ENCODE measurements at regions not wholly inside any gene's neighbourhood (a gene's known extent, or its start where the extent isn't known, plus 50 kb on each side); places are given as distances from the start of the nearest gene placed in this dataset.

DNA sequence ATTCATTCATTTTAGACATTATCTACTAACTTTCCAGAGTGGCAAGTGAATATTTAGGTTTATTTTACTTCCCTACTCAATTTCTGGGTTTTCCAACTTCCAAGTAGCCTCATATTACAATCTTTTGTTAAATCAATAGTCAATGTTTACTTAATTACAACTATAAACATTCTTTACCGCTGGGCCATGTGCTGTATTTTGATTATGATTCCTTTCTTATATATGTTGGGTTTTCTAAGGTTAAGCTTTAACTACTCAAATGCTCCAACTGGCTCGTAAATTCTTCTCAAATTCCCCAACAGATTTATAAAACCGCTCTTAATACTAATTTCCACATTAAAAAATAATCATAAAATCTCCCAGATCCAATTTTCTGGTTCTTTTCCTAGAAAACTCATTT is 110.1 kb upstream of the ABCA1 start:
- Histone ChIP-seq H3K9ac (no peak overlapping the region), H3K27me3 (ENCODE audit: insufficient read depth) (no peaks in the 10 kb centered on the region), H3K79me2 (ENCODE audit: insufficient read depth) (no peaks in the 10 kb centered on the region), H2AFZ (ENCODE audit: low read depth) (no peak overlapping the region), H3K4me2 (no peak overlapping the region), H3K4me3 (ENCODE audit: low read depth in 2 of 2, low read length in 1 of 2) (no peak overlapping the region), H3K36me3 (replicated peaks in 1 of 2; ENCODE audit: control insufficient read depth in 1 of 2, insufficient read depth in 2 of 2, low read length in 1 of 2) (peaks cover 0 to 4% of the 10 kb centered on the region in 2 experiments), H3F3A (replicated peaks; ENCODE audit: insufficient read depth) (peaks cover 4% of the 10 kb centered on the region), H4K20me1 (ENCODE audit: insufficient read depth) (no peaks in the 10 kb centered on the region), H3K9me2 (no peaks in the 10 kb centered on the region), H3K9me3 (no peaks in the 10 kb centered on the region), H3K27ac (ENCODE audit: low read depth in 2 of 2, low read length in 1 of 2) (no peak overlapping the region), H3K4me1 (ENCODE audit: control insufficient read depth in 1 of 2, insufficient read depth in 2 of 2, low read depth in 1 of 2, low read length in 1 of 2) (no peaks in the 10 kb centered on the region)
- CTCF ChIA-PET, result interaction anchor here (0.6 to 1.3 kb wide), 4 partner anchors 10 to 230 kb away, joined by 3 read pairs; no protein-coding TSS in a partner anchor
- no peak for TF ChIP-seq FOSL2 (IDR thresholded peaks at IDR 0.05; ENCODE audit: borderline replicate concordance, low read depth)
- TF ChIP-seq, protein P1, sequence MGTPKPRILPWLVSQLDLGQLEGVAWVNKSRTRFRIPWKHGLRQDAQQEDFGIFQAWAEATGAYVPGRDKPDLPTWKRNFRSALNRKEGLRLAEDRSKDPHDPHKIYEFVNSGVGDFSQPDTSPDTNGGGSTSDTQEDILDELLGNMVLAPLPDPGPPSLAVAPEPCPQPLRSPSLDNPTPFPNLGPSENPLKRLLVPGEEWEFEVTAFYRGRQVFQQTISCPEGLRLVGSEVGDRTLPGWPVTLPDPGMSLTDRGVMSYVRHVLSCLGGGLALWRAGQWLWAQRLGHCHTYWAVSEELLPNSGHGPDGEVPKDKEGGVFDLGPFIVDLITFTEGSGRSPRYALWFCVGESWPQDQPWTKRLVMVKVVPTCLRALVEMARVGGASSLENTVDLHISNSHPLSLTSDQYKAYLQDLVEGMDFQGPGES (IDR thresholded peaks at IDR 0.05; ENCODE audit: low read depth, low read length), result no peak
- TF ChIP-seq, protein P2, sequence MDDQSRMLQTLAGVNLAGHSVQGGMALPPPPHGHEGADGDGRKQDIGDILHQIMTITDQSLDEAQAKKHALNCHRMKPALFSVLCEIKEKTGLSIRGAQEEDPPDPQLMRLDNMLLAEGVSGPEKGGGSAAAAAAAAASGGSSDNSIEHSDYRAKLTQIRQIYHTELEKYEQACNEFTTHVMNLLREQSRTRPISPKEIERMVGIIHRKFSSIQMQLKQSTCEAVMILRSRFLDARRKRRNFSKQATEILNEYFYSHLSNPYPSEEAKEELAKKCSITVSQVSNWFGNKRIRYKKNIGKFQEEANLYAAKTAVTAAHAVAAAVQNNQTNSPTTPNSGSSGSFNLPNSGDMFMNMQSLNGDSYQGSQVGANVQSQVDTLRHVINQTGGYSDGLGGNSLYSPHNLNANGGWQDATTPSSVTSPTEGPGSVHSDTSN (IDR thresholded peaks at IDR 0.05), result no peak
- TF ChIP-seq TCF12 (IDR thresholded peaks at IDR 0.05), result no peak
- no peak for TF ChIP-seq TAF1 (IDR thresholded peaks at IDR 0.05; ENCODE audit: borderline replicate concordance, low read depth, low read length)
- no peak for TF ChIP-seq EP300 (IDR thresholded peaks at IDR 0.05; ENCODE audit: borderline replicate concordance in 1 of 2, low read depth in 1 of 2, low read length in 1 of 2)
- POLR2A ChIA-PET, result no interaction called here
- 76% methylated on average over 3 of the region's 3 CpGs for WGBS (ENCODE audit: low lambda C conversion rate)
- DNase-seq, result no peak

DNA sequence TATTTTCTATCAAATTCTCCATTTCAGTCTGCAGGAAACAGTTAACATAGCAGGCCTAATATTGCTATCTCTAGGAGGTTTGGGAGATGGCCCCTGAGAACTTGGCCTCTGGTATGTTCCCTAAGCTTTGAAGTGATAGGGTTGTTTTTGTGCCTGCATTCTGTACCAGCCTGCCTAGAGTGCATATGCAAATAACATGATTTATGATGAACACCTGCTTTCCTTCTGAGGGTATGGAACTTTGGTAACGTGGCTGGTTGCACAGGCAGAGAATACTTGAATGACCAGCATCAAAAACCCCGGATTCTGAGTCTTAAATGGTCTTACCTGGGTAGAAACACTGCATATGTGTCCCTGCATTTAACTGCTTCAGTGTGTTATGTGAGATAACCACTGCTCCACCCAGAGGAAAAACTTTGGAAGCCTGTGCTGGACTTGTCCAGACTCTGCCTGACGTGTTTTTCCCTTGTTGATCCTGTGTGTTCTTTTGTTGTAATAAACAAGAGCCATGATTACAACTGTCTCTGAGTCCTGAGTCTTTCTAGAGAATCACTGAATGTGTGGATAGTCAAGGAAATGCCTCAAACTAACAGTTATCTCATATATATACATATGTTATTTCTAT is 111.3 kb upstream of the ABCA1 start:
- H3K4me1 ChIP-seq (ENCODE audit: control insufficient read depth in 1 of 2, insufficient read depth in 2 of 2, low read depth in 1 of 2, low read length in 1 of 2), result peaks cover 0 to under 1% of the 10 kb centered on the region in 2 experiments; a peak in 1 of 4 replicates
- no peaks in the 10 kb centered on the region for H3K9me3 ChIP-seq
- no peak overlapping the region for H2AFZ ChIP-seq (ENCODE audit: low read depth)
- no peaks in the 10 kb centered on the region for H4K20me1 ChIP-seq (ENCODE audit: insufficient read depth)
- no peaks in the 10 kb centered on the region for H3K27me3 ChIP-seq (ENCODE audit: insufficient read depth)
- H3K9ac ChIP-seq, result no peak overlapping the region
- H3K4me2 ChIP-seq, result no peak overlapping the region
- ChIA-PET CTCF (no interaction called here), POLR2A (no interaction called here)
- peaks cover 4% of the 10 kb centered on the region for H3F3A ChIP-seq (replicated peaks; ENCODE audit: insufficient read depth)
- 79% methylated on average over 3 of the region's 3 CpGs for WGBS (ENCODE audit: low lambda C conversion rate)
- no peak overlapping the region for H3K27ac ChIP-seq (ENCODE audit: low read depth in 2 of 2, low read length in 1 of 2)
- no peaks in the 10 kb centered on the region for H3K79me2 ChIP-seq (ENCODE audit: insufficient read depth)
- no peaks in the 10 kb centered on the region for H3K9me2 ChIP-seq
- TF ChIP-seq, protein P2 (IDR thresholded peaks at IDR 0.05), result no peak
- TF ChIP-seq YY1 (IDR thresholded peaks at IDR 0.05; ENCODE audit: low read depth) (no peak), TAF1 (IDR thresholded peaks at IDR 0.05; ENCODE audit: borderline replicate concordance, low read depth, low read length) (no peak), RFX5 (IDR thresholded peaks at IDR 0.05; ENCODE audit: low read length) (no peak), ELF1 (IDR thresholded peaks at IDR 0.05) (no peak), EP300 (IDR thresholded peaks at IDR 0.05; ENCODE audit: borderline replicate concordance in 1 of 2, low read depth in 1 of 2, low read length in 1 of 2) (no peak), GABPA (IDR thresholded peaks at IDR 0.05; ENCODE audit: low read depth) (no peak), TCF12 (IDR thresholded peaks at IDR 0.05) (no peak), RAD21 (IDR thresholded peaks at IDR 0.05; ENCODE audit: low read length) (no peak), FOXM1 (IDR thresholded peaks at IDR 0.05; ENCODE audit: low read depth) (no peak), CHD2 (IDR thresholded peaks at IDR 0.05; ENCODE audit: low read length, partially characterized antibody) (no peak), NFIC (IDR thresholded peaks at IDR 0.05; ENCODE audit: borderline replicate concordance) (no peak), MEF2A (IDR thresholded peaks at IDR 0.05; ENCODE audit: borderline replicate concordance, low read depth) (no peak), JUND (IDR thresholded peaks at IDR 0.05) (no peak), POLR2AphosphoS5 (IDR thresholded peaks at IDR 0.05; ENCODE audit: low read depth, low read length) (no peak)
- TF ChIP-seq, protein P3, sequence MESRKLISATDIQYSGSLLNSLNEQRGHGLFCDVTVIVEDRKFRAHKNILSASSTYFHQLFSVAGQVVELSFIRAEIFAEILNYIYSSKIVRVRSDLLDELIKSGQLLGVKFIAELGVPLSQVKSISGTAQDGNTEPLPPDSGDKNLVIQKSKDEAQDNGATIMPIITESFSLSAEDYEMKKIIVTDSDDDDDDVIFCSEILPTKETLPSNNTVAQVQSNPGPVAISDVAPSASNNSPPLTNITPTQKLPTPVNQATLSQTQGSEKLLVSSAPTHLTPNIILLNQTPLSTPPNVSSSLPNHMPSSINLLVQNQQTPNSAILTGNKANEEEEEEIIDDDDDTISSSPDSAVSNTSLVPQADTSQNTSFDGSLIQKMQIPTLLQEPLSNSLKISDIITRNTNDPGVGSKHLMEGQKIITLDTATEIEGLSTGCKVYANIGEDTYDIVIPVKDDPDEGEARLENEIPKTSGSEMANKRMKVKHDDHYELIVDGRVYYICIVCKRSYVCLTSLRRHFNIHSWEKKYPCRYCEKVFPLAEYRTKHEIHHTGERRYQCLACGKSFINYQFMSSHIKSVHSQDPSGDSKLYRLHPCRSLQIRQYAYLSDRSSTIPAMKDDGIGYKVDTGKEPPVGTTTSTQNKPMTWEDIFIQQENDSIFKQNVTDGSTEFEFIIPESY (IDR thresholded peaks at IDR 0.05; ENCODE audit: borderline replicate concordance, low read depth), result no peak
- TF ChIP-seq, protein P1 (IDR thresholded peaks at IDR 0.05; ENCODE audit: low read depth, low read length), result no peak
- TF ChIP-seq, protein P4, sequence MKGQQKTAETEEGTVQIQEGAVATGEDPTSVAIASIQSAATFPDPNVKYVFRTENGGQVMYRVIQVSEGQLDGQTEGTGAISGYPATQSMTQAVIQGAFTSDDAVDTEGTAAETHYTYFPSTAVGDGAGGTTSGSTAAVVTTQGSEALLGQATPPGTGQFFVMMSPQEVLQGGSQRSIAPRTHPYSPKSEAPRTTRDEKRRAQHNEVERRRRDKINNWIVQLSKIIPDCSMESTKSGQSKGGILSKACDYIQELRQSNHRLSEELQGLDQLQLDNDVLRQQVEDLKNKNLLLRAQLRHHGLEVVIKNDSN (IDR thresholded peaks at IDR 0.05; ENCODE audit: borderline replicate concordance, low read depth), result no peak
- peaks cover 0 to 4% of the 10 kb centered on the region in 2 experiments for H3K36me3 ChIP-seq (replicated peaks in 1 of 2; ENCODE audit: control insufficient read depth in 1 of 2, insufficient read depth in 2 of 2, low read length in 1 of 2)
- H3K4me3 ChIP-seq (ENCODE audit: low read depth in 2 of 2, low read length in 1 of 2), result no peak overlapping the region
- no peak for DNase-seq
